Liver (tissue), 8 donors: ENCODE measurements at regions not wholly inside any gene's neighbourhood (a gene's known extent, or its start where the extent isn't known, plus 50 kb on each side); places are given as distances from the start of the nearest gene placed in this dataset.

Experiments
- DNase-seq: peaks from one replicate; pipeline ENCODE4 v3.0.0-alpha.2; 2017; ENCODE audit warnings: low spot score
- H3K27ac ChIP-seq, 2 donors: one replicate each; pipeline ENCODE4 v1.7.0; 2013; ENCODE audit warnings: inconsistent platforms in 2 of 2, low read length in 2 of 2, control low read depth in 1 of 2, low read depth in 1 of 2, mild to moderate bottlenecking in 1 of 2
- H3K27me3 ChIP-seq, 4 donors: one replicate each; pipeline versions ENCODE4 v1.6.1 to v1.7.0; 2013; ENCODE audit warnings: low read length in 3 of 4, inconsistent platforms in 1 of 4, mild to moderate bottlenecking in 1 of 4, moderate library complexity in 1 of 4; ENCODE audit not compliant: control insufficient read depth in 4 of 4, insufficient read depth in 4 of 4
- H3K36me3 ChIP-seq, 4 donors: one replicate each; pipeline versions ENCODE4 v1.6.1 to v1.7.0; 2013; ENCODE audit warnings: low read length in 3 of 4, mild to moderate bottlenecking in 3 of 4, low read depth in 1 of 4, moderate library complexity in 1 of 4; ENCODE audit not compliant: control insufficient read depth in 4 of 4, insufficient read depth in 3 of 4
- H3K4me1 ChIP-seq, 4 donors: one replicate each; pipeline versions ENCODE4 v1.6.1 to v1.7.0; 2013; ENCODE audit warnings: low read length in 3 of 4, mild to moderate bottlenecking in 3 of 4, moderate library complexity in 1 of 4; ENCODE audit not compliant: control insufficient read depth in 4 of 4, insufficient read depth in 4 of 4
- H3K4me3 ChIP-seq, 3 donors: one replicate each; pipeline versions ENCODE4 v1.6.1 to v1.7.0; 2013; ENCODE audit warnings: low read length in 3 of 3, control low read depth in 1 of 3, low read depth in 1 of 3, mild to moderate bottlenecking in 1 of 3
- H3K9ac ChIP-seq, 2 donors: one replicate each; pipeline ENCODE4 v1.7.0; 2013; ENCODE audit warnings: low read length in 2 of 2, mild to moderate bottlenecking in 2 of 2, moderate library complexity in 2 of 2, control low read depth in 1 of 2, low read depth in 1 of 2
- H3K9me3 ChIP-seq, 4 donors: one replicate each; pipeline versions ENCODE4 v1.6.1 to v1.7.0; 2013; ENCODE audit warnings: low read length in 3 of 4; ENCODE audit not compliant: control insufficient read depth in 4 of 4
- ATF3 ChIP-seq: IDR thresholded peaks from 2 replicates; pipeline ENCODE4 v1.6.1; 2016; ENCODE audit warnings: antibody characterized with exemption
- CTCF ChIP-seq: fragments of 150-350 bp; IDR thresholded peaks from 2 replicates; pipeline ENCODE4 v1.5.1; 2017; ENCODE audit warnings: improper control_type of control experiment, low read depth, low read length; ENCODE audit not compliant: missing input control
- EGR1 ChIP-seq, 2 donors: IDR thresholded peaks; 2 replicates each; pipeline ENCODE4 v1.6.1; 2016 to 2018; ENCODE audit warnings: antibody characterized with exemption in 2 of 2, low read depth in 2 of 2
- FOXA1 ChIP-seq: IDR thresholded peaks from 2 replicates; pipeline ENCODE4 v1.6.1; 2016; ENCODE audit warnings: antibody characterized with exemption
- FOXA2 ChIP-seq: IDR thresholded peaks from 2 replicates; pipeline ENCODE4 v1.6.1; 2016; ENCODE audit warnings: antibody characterized with exemption
- GABPA ChIP-seq, 2 donors: IDR thresholded peaks in 1 of 2; conservative IDR thresholded peaks in 1 of 2; 2 replicates each; pipeline ENCODE4 v1.6.1; 2016; ENCODE audit warnings: antibody characterized with exemption in 2 of 2, mild to moderate bottlenecking in 1 of 2, moderate library complexity in 1 of 2
- HNF4A ChIP-seq, 2 donors: conservative IDR thresholded peaks; 2 replicates each; pipeline ENCODE4 v1.6.1; 2016; ENCODE audit warnings: antibody characterized with exemption in 2 of 2, mild to moderate bottlenecking in 2 of 2
- HNF4G ChIP-seq: IDR thresholded peaks from 2 replicates; pipeline ENCODE4 v1.6.1; 2016; ENCODE audit warnings: antibody characterized with exemption
- JUND ChIP-seq, 2 donors: IDR thresholded peaks; 2 replicates each; pipeline ENCODE4 v1.6.1; 2016; ENCODE audit warnings: antibody characterized with exemption in 2 of 2
- MAX ChIP-seq: IDR thresholded peaks from 2 replicates; pipeline ENCODE4 v1.6.1; 2016; ENCODE audit warnings: antibody characterized with exemption
- NR2F2 ChIP-seq: IDR thresholded peaks from 2 replicates; pipeline ENCODE4 v1.6.1; 2016; ENCODE audit warnings: antibody characterized with exemption
- RAD21 ChIP-seq, 2 donors: IDR thresholded peaks; 2 replicates each; pipeline ENCODE4 v1.6.1; 2016; ENCODE audit warnings: antibody characterized with exemption in 2 of 2, mild to moderate bottlenecking in 2 of 2
- REST ChIP-seq: IDR thresholded peaks from 2 replicates; pipeline ENCODE4 v1.6.1; 2016; ENCODE audit warnings: antibody characterized with exemption, mild to moderate bottlenecking
- RXRA ChIP-seq, 2 donors: IDR thresholded peaks; 2 replicates each; pipeline ENCODE4 v1.6.1; 2017 to 2018; ENCODE audit warnings: antibody characterized with exemption in 2 of 2, mild to moderate bottlenecking in 1 of 2
- SP1 ChIP-seq: IDR thresholded peaks from 2 replicates; pipeline ENCODE4 v1.6.1; 2018; ENCODE audit warnings: antibody characterized with exemption, mild to moderate bottlenecking
- TAF1 ChIP-seq: conservative IDR thresholded peaks from 2 replicates; pipeline ENCODE4 v1.6.1; 2016; ENCODE audit warnings: antibody characterized with exemption, mild to moderate bottlenecking
- YY1 ChIP-seq: IDR thresholded peaks from 2 replicates; pipeline ENCODE4 v1.6.1; 2016; ENCODE audit warnings: antibody characterized with exemption, mild to moderate bottlenecking
- ZBTB33 ChIP-seq: IDR thresholded peaks from 2 replicates; pipeline ENCODE4 v1.6.1; 2016; ENCODE audit warnings: antibody characterized with exemption
- WGBS: extraction: QIAGEN DNeasy Blood & Tissue Kit; methylation state at CpG from one replicate; pipeline ENCODE4 v1.1.7; 2013; 5-methylcytosine and 5-hydroxymethylcytosine counted together
- donor health status: healthy.
- donor health status: healthy.
- donor health status: healthy.
- donor health status: healthy.
- donor health status: healthy.

GRCh38 chr9:11182001-11182400 lies 569.2 kb upstream of the PTPRD start:
- Histone ChIP-seq H3K27ac (no peak overlapping the region), H3K9ac (no peak overlapping the region), H3K36me3 (no peaks in the 10 kb centered on the region), H3K4me1 (no peaks in the 10 kb centered on the region), H3K9me3 (no peaks in the 10 kb centered on the region), H3K4me3 (no peak overlapping the region), H3K27me3 (no peaks in the 10 kb centered on the region)
- TF ChIP-seq HNF4A (conservative IDR thresholded peaks at IDR 0.05) (no peak), FOXA1 (no peak), SP1 (no peak), ATF3 (no peak), MAX (no peak), EGR1 (IDR thresholded peaks at IDR 0.05; ENCODE audit: low read depth in 2 of 2) (no peak), HNF4G (no peak), ZBTB33 (no peak), JUND (IDR thresholded peaks at IDR 0.05) (no peak), REST (no peak), FOXA2 (no peak), TAF1 (no peak), GABPA (IDR thresholded peaks at IDR 0.05 in 1 of 2, conservative IDR thresholded peaks at IDR 0.05 in 1 of 2) (no peak), YY1 (no peak), RXRA (IDR thresholded peaks at IDR 0.05) (no peak), CTCF (no peak), NR2F2 (no peak), RAD21 (IDR thresholded peaks at IDR 0.05) (no peak)
- no peak for DNase-seq
- 87% methylated on average over 2 of the region's 2 CpGs for WGBS

- no peaks in the 10 kb centered on the region for H3K4me1 ChIP-seq
- H3K4me3 ChIP-seq: no peak overlapping the region
- no peak overlapping the region for H3K9ac ChIP-seq
- H3K27ac ChIP-seq: no peak overlapping the region
- no peaks in the 10 kb centered on the region for H3K27me3 ChIP-seq
- TF ChIP-seq HNF4G (no peak), RXRA (IDR thresholded peaks at IDR 0.05) (no peak), ZBTB33 (no peak), RAD21 (IDR thresholded peaks at IDR 0.05) (no peak), GABPA (IDR thresholded peaks at IDR 0.05 in 1 of 2, conservative IDR thresholded peaks at IDR 0.05 in 1 of 2) (no peak), REST (no peak), YY1 (no peak), HNF4A (conservative IDR thresholded peaks at IDR 0.05) (no peak), JUND (IDR thresholded peaks at IDR 0.05) (no peak), NR2F2 (no peak)
- peaks cover 0 to 6% (median 0%) of the 10 kb centered on the region in 4 donors for H3K9me3 ChIP-seq
- 47% methylated on average over 1 of the region's 1 CpG for WGBS
- no peak for DNase-seq
- H3K36me3 ChIP-seq: no peaks in the 10 kb centered on the region
Measured at GRCh38 chr9:11190719-11191118, 577.9 kb upstream of the PTPRD start.
